T-helper 9 cell (primary cell): ENCODE measurements at regions not wholly inside any gene's neighbourhood (a gene's known extent, or its start where the extent isn't known, plus 50 kb on each side); places are given as distances from the start of the nearest gene placed in this dataset.

Source experiments
- DNase-seq: peaks from one replicate; pipeline ENCODE4 v3.0.0-alpha.2; 2020

- DNase-seq = no peak
These were observed 392.7 kb downstream of the FGF9 start for GRCh38 chr13:22063416-22064124.

GRCh38 chr13:22064854-22065620 is 394.2 kb downstream of the FGF9 start:
- DNase-seq = no peak

GRCh38 chr13:22073718-22074117 is 402.8 kb downstream of the FGF9 start:
- no peak for DNase-seq

- no peak for DNase-seq
These were observed 403.5 kb downstream of the FGF9 start for GRCh38 chr13:22074403-22074802.

- DNase-seq = no peak
These were observed 405.8 kb downstream of the FGF9 start for GRCh38 chr13:22076658-22077057.

- DNase-seq = no peak
These were observed 406.4 kb downstream of the FGF9 start for GRCh38 chr13:22077205-22077683.

- no peak for DNase-seq
These were observed 406.9 kb downstream of the FGF9 start for GRCh38 chr13:22077764-22078163.

GRCh38 chr13:22079961-22080360 is 409.1 kb downstream of the FGF9 start:
- DNase-seq = no peak

- DNase-seq = no peak
These were observed 410.0 kb downstream of the FGF9 start for GRCh38 chr13:22080832-22081231.

GRCh38 chr13:22081430-22081829 is 410.6 kb downstream of the FGF9 start:
- no peak for DNase-seq

- DNase-seq = no peak
These were observed 411.2 kb downstream of the FGF9 start for GRCh38 chr13:22082030-22082429.

GRCh38 chr13:22082437-22083100 is 411.7 kb downstream of the FGF9 start:
- DNase-seq = no peak

- DNase-seq = no peak
These were observed 414.1 kb downstream of the FGF9 start for GRCh38 chr13:22085001-22085400.

GRCh38 chr13:22086597-22087330 is 415.9 kb downstream of the FGF9 start:
- no peak for DNase-seq

- no peak for DNase-seq
These were observed 419.2 kb downstream of the FGF9 start for GRCh38 chr13:22090106-22090505.

GRCh38 chr13:22091222-22091970 is 420.5 kb downstream of the FGF9 start:
- DNase-seq = no peak

GRCh38 chr13:22091971-22092300 is 421.1 kb downstream of the FGF9 start:
- no peak for DNase-seq

- DNase-seq = no peak
These were observed 422.1 kb downstream of the FGF9 start for GRCh38 chr13:22092791-22093560.

GRCh38 chr13:22095794-22096193 is 424.9 kb downstream of the FGF9 start:
- DNase-seq = no peak

- DNase-seq = no peak
These were observed 428.7 kb downstream of the FGF9 start for GRCh38 chr13:22099585-22099984.

- no peak for DNase-seq
These were observed 431.4 kb downstream of the FGF9 start for GRCh38 chr13:22102271-22102670.
